BLaER1 (cell line): ENCODE measurements at regions not wholly inside any gene's neighbourhood (a gene's known extent, or its start where the extent isn't known, plus 50 kb on each side); places are given as distances from the start of the nearest gene placed in this dataset.
"Not testable (repeated sequence)": the region's sequence is repeated elsewhere in the genome, so short reads cannot be mapped to it uniquely, and the experiment has no call there.

Source experiments
- H3K27ac ChIP-seq: shearing (Covaris generic); formaldehyde crosslinking; 2 replicates; pipeline ENCODE4 v1.8.1; 2022
- H3K27me3 ChIP-seq: shearing (Covaris generic); formaldehyde crosslinking; 2 replicates; pipeline ENCODE4 v1.8.1; 2022
- H3K36me3 ChIP-seq: shearing (Covaris generic); formaldehyde crosslinking; 2 replicates; pipeline ENCODE4 v1.8.1; 2022
- H3K4me1 ChIP-seq: shearing (Covaris generic); formaldehyde crosslinking; 2 replicates; pipeline ENCODE4 v1.8.1; 2022
- H3K4me2 ChIP-seq: shearing (Covaris generic); formaldehyde crosslinking; 2 replicates; pipeline ENCODE4 v1.8.1; 2022
- H3K4me3 ChIP-seq: shearing (Covaris generic); formaldehyde crosslinking; 2 replicates; pipeline ENCODE4 v1.8.1; 2022
- H3K9ac ChIP-seq: shearing (Covaris generic); formaldehyde crosslinking; 2 replicates; pipeline ENCODE4 v1.8.1; 2022
- H3K9me3 ChIP-seq: shearing (Covaris generic); formaldehyde crosslinking; 2 replicates; pipeline ENCODE4 v1.8.1; 2022
- H4K20me1 ChIP-seq: shearing (Covaris generic); formaldehyde crosslinking; 2 replicates; pipeline ENCODE4 v1.8.1; 2022
- Cebpa-rat ChIP-seq: shearing (Covaris generic); IDR thresholded peaks from 2 replicates; pipeline ENCODE4 v1.8.1; 2022

DNA sequence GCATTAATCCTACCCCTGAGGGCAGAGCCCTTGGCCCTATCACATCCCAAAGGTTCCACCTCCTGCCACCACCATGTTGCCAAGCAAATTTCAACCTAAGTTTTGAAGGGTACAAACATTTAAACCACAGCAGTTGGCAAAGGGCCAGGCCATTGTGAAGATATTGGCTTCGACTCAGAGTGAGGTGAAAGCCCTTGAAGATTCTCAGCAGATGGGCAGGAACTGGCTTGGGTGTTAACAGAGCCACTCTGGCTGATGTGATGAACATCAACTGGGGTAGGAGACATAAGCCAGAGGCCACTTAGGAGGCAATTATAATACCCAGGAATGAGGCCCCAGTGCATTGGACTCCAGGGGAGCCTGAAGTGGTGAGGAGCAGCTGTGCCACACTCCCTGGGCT is 207.7 kb upstream of the KAZN start:
- TF ChIP-seq Cebpa-rat, result no peak
- no peak overlapping the region for H3K4me3 ChIP-seq
- H3K9me3 ChIP-seq, result peaks cover 4% of the 10 kb centered on the region; the same call in 1 of the 2 replicates
- no peaks in the 10 kb centered on the region for H3K4me1 ChIP-seq
- H4K20me1 ChIP-seq, result no peaks in the 10 kb centered on the region
- no peak overlapping the region for H3K27ac ChIP-seq
- H3K36me3 ChIP-seq, result no peaks in the 10 kb centered on the region
- no peak overlapping the region for H3K9ac ChIP-seq
- no peak overlapping the region for H3K4me2 ChIP-seq
- H3K27me3 ChIP-seq, result no peaks in the 10 kb centered on the region

DNA sequence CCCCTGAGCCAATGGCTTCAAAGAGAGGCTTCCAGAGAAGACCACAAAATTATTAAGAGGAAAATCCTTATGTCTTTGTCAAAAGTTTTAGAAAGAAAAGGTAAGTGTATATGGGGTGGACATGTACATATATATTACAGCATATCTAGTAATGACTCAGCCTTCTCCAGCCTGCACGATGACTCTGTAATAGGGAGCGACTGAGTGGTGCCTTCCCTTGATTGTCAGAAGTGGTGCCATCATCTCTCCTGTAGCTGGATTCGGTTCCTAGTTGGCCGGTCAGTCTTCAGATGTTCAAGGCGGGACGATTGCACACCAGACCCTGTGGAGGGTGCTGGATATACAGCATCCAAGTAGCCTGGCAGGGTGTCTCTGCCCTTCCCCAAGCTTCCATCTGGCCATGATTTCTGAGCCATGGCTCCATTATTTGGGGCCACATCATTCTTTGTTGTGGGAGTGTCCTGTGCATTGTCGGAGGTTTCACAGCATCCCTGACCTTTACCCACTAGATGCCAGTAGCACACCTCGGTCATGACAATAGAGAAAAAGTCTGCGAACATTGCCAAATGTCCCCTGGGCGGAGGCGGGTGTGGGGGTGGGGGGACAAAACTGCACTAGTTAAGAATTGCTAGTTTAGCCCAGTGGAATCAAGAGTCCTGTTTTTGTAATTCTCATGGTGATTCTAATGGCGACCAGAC is 206.2 kb upstream of the KAZN start:
- H3K27ac ChIP-seq, result no peak overlapping the region
- no peak overlapping the region for H3K9ac ChIP-seq
- no peaks in the 10 kb centered on the region for H3K27me3 ChIP-seq
- no peaks in the 10 kb centered on the region for H4K20me1 ChIP-seq
- no peak overlapping the region for H3K4me3 ChIP-seq
- no peak for TF ChIP-seq Cebpa-rat
- no peaks in the 10 kb centered on the region for H3K36me3 ChIP-seq
- no peaks in the 10 kb centered on the region for H3K4me1 ChIP-seq
- no peak overlapping the region for H3K4me2 ChIP-seq
- H3K9me3 ChIP-seq, result peaks cover 4% of the 10 kb centered on the region; the same call in 1 of the 2 replicates

- Histone ChIP-seq H3K4me2 (no peak overlapping the region), H3K36me3 (no peaks in the 10 kb centered on the region), H3K27me3 (no peaks in the 10 kb centered on the region), H3K27ac (no peak overlapping the region), H4K20me1 (no peaks in the 10 kb centered on the region), H3K4me3 (no peak overlapping the region), H3K4me1 (no peaks in the 10 kb centered on the region), H3K9me3 (peaks cover 2% of the 10 kb centered on the region; the same call in 1 of the 2 replicates), H3K9ac (no peak overlapping the region)
- no peak for TF ChIP-seq Cebpa-rat
Measured at GRCh38 chr1:14392859-14393365, 205.6 kb upstream of the KAZN start.

GRCh38 chr1:14396100-14396499 is 202.4 kb upstream of the KAZN start:
- no peaks in the 10 kb centered on the region for H3K4me1 ChIP-seq
- H3K9ac ChIP-seq, result no peak overlapping the region
- no peak overlapping the region for H3K27ac ChIP-seq
- TF ChIP-seq Cebpa-rat, result no peak
- H3K4me3 ChIP-seq, result no peak overlapping the region
- H3K9me3 ChIP-seq, result no peaks in the 10 kb centered on the region
- no peaks in the 10 kb centered on the region for H4K20me1 ChIP-seq
- H3K27me3 ChIP-seq, result no peaks in the 10 kb centered on the region
- H3K36me3 ChIP-seq, result no peaks in the 10 kb centered on the region
- H3K4me2 ChIP-seq, result no peak overlapping the region

- no peak overlapping the region for H3K9ac ChIP-seq
- H3K36me3 ChIP-seq, result no peaks in the 10 kb centered on the region
- H4K20me1 ChIP-seq, result no peaks in the 10 kb centered on the region
- no peaks in the 10 kb centered on the region for H3K4me1 ChIP-seq
- H3K27me3 ChIP-seq, result no peaks in the 10 kb centered on the region
- no peak overlapping the region for H3K4me2 ChIP-seq
- no peak overlapping the region for H3K27ac ChIP-seq
- H3K9me3 ChIP-seq, result no peaks in the 10 kb centered on the region
- H3K4me3 ChIP-seq, result no peak overlapping the region
- TF ChIP-seq Cebpa-rat, result no peak
Measured at GRCh38 chr1:14403961-14404645, 194.4 kb upstream of the KAZN start.

GRCh38 chr1:14404862-14405301 is 193.6 kb upstream of the KAZN start:
- no peaks in the 10 kb centered on the region for H3K9me3 ChIP-seq
- H3K9ac ChIP-seq, result no peak overlapping the region
- no peaks in the 10 kb centered on the region for H3K27me3 ChIP-seq
- H3K36me3 ChIP-seq, result no peaks in the 10 kb centered on the region
- no peak overlapping the region for H3K4me2 ChIP-seq
- H3K27ac ChIP-seq, result no peak overlapping the region
- no peaks in the 10 kb centered on the region for H4K20me1 ChIP-seq
- no peak overlapping the region for H3K4me3 ChIP-seq
- no peak for TF ChIP-seq Cebpa-rat
- no peaks in the 10 kb centered on the region for H3K4me1 ChIP-seq

GRCh38 chr1:14412235-14412634 is 186.2 kb upstream of the KAZN start:
- Histone ChIP-seq H3K9me3 (no peaks in the 10 kb centered on the region), H4K20me1 (no peaks in the 10 kb centered on the region), H3K4me3 (no peak overlapping the region), H3K4me2 (no peak overlapping the region), H3K4me1 (no peaks in the 10 kb centered on the region), H3K9ac (no peak overlapping the region), H3K36me3 (no peaks in the 10 kb centered on the region), H3K27me3 (no peaks in the 10 kb centered on the region), H3K27ac (no peak overlapping the region)
- no peak for TF ChIP-seq Cebpa-rat

- Histone ChIP-seq H3K9me3 (no peaks in the 10 kb centered on the region), H3K4me1 (no peaks in the 10 kb centered on the region), H3K4me2 (no peak overlapping the region), H3K9ac (no peak overlapping the region), H4K20me1 (no peaks in the 10 kb centered on the region), H3K4me3 (no peak overlapping the region), H3K27ac (no peak overlapping the region), H3K27me3 (no peaks in the 10 kb centered on the region), H3K36me3 (no peaks in the 10 kb centered on the region)
- TF ChIP-seq Cebpa-rat, result no peak
Measured at GRCh38 chr1:14413819-14414490, 184.5 kb upstream of the KAZN start.

DNA sequence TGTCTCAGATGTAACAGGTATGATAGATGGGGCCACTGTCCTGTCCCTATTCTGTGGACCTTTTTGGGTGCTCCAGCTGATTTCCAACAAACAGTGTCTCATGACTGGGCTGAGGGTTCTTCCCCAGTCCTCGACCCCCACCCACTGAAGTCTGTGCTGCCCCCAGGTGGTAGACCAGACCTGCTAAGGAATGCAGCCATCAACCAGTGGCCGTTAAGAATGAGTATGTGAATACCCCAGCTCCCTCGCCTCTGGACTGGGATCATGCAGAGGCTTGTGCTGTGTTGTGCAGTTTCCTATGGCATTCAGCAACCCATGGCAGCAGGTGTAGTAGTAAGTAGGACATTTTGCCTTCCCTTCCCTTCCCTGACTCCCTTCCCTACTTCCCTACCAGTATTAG is 183.1 kb upstream of the KAZN start:
- no peak for TF ChIP-seq Cebpa-rat
- no peak overlapping the region for H3K4me2 ChIP-seq
- no peaks in the 10 kb centered on the region for H4K20me1 ChIP-seq
- no peak overlapping the region for H3K9ac ChIP-seq
- no peak overlapping the region for H3K4me3 ChIP-seq
- H3K27ac ChIP-seq, result no peak overlapping the region
- H3K27me3 ChIP-seq, result no peaks in the 10 kb centered on the region
- peaks cover 9% of the 10 kb centered on the region for H3K9me3 ChIP-seq
- no peaks in the 10 kb centered on the region for H3K4me1 ChIP-seq
- H3K36me3 ChIP-seq, result no peaks in the 10 kb centered on the region

DNA sequence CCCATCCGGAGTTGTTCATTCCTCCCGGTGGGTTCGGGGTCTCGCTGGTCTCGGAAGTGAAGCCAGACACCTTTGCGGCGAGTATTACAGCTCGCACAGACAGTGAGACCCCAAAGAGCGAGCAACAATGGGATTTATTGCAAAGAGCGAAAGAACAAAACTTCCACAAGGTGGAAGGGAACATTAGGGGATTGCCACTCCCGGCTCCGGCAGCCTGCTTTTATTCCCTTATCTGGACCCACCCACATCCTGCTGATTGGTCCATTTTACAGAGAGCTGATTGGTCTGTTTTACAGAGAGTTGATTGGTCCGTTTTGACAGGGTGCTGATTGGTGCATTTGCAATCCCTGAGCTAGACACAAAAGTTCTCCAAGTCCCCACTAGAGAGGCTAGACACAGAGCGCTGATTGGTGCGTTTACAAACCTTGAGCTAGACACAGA is 178.7 kb upstream of the KAZN start:
- H4K20me1 ChIP-seq, H3K36me3 ChIP-seq, H3K27me3 ChIP-seq, H3K4me2 ChIP-seq, H3K4me3 ChIP-seq, H3K4me1 ChIP-seq, H3K9ac ChIP-seq, H3K27ac ChIP-seq: not testable (repeated sequence)
- H3K9me3 ChIP-seq, result peaks cover 13% of the 10 kb centered on the region
